ENCODE measurements at regions not wholly inside any gene's neighbourhood (a gene's known extent, or its start where the extent isn't known, plus 50 kb on each side); places are given as distances from the start of the nearest gene placed in this dataset.

DNA sequence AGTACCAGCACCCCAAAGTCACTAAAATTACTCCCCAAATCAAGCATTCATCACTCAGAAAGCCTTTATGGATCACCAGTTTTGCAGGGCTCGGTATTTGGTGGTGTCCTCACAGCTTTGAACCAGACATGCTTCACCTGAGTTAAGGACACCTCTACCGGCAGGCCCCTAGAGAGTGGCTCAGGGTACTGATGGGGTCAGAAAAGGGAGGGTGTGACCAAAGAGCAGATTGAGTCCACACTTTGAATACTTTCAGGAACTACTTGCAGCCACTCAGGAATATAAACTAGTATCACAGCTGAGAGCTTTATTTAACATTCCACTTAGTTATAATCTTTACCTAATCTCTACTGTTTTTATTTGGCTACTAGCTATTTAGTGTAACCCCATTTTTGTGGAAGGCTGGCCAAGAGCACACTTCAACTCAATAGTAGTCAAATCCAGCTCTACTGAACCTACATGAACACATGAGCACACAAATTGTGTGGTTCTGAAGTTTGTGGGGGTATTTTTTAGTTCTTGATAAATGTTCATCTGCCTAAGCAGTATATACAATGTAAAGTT, 109.6 kb upstream of the SPRY1 start:
- DNase-seq: no peak

DNA sequence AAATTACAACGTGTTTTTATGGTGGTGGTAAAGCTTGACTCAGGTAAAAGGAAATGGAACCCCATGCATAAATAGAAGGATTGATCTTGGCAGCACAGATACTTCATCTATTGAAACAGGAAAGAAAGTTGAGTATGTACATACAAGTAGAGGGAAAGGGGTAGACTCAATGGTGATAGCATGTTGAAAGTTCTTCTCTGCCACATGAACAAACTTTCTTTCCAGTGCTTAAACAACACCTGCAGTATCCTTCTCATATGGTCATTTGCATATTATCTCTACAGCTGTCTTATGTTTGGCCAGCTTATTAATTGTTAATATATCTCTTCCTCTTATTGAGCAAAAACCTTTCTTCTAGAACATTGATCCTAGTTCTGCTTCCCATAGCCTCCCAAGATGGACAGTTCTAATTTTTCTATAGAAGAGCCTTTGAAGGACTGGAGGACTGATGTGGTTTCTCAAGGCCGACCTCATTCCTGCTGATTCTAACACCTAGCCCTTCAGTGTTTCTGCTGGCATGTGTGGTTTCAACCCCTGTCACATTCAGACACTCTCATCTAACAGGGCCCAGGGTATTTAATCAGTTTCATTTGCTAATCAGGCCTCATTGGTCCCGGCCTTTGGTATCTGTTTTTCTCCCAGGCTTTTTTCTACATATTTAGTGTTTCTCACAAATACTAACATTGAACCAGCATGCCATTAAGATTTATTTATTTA, 108.1 kb upstream of the SPRY1 start:
- DNase-seq: no peak

DNA sequence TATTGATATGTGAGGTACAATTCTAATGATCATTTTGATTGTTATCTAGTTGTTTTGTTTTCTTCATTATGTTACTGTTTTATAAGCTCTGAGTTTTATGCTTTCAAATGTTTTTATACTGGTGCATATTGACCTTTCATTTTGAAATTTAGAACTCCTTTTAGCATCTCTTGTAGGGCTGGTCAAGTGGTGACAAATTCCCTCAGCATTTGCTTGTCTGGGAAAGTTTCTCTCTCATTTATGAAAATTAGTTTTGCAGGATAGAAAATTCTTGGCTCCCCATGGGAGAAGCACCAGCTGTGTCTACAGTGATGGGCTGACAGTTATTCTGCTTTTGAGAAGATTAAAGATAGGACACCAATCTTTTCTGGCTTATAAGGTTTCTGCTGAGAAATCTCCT, 105.3 kb upstream of the SPRY1 start:
- DNase-seq: no peak

DNA sequence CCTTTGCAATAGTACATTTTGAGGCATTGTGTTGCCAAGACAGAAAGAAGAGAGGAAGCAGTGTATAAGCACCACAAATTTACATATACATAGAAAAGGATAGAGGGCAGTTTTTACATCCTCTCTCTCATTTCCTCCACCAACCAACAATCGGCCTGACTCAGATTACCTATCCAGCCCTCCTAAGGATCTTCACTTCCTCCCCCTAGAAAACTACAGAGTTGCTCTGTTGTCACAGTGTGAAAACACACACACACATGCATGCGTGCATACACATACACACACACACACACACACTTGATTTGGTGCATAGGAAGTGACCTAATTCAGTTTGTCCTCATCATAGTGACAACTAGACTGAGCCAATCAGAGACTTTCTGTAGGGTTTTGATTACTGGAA, 98.8 kb upstream of the SPRY1 start:
- no peak for DNase-seq

DNA sequence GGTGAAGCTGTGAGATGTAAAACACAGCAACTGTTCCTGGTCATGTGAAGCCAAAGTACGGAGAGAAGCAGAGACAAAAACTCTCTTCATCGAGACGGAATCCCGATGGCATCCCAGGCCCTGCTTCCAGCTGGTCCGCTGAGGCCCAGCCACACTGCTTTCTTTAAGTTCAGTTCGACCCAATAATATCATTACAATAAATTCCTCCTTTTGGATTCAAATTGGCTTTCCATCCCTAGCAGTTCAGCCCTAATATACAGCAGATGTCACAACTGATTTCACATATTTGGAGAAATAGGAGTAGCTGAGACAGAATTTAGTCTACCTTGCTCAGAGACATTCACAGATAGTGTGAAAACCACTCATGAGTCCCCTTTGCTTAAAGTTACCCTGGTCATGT, 98.3 kb upstream of the SPRY1 start:
- no peak for DNase-seq

DNA sequence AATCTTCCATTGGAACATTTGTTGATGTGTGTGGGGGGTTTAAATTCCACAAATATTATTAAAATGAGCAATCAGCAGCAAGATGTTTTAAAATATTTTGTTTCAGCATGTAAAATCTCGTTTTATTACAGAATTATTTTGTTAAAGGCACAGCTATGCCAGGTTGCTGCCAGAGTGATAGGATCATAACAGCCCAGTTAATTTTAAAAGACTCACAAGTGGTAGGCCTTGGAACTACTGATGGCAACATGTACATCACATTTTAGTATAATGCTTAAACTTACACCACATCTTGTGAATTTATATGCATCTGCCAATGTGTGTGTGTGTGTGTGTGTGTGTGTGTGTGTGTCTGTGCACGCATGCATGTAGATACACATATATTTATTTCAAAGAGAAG, 97.8 kb upstream of the SPRY1 start:
- DNase-seq: no peak

DNA sequence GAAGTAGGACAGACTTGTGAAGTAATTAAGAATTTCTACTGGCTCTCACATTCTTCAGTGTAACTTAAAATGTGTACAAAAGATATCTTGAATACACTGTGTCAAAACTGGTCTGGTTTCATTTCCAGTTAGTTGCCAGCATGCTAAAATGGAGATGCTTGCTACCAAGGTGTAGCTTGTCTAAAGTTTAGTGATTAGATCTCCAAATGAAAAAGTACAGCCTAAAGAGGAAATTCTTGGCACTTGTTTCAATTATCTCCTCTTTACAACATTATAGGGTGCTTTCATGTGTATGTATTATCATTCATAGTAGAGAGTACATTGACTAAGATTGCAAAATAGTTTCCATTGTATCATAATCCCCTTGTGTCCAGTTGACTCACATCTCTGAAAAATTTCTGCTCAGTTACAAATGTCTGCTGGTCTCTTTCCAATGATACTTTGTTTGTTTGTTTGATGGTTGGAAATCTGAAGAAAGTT, 97.3 kb upstream of the SPRY1 start:
- DNase-seq: no peak

DNA sequence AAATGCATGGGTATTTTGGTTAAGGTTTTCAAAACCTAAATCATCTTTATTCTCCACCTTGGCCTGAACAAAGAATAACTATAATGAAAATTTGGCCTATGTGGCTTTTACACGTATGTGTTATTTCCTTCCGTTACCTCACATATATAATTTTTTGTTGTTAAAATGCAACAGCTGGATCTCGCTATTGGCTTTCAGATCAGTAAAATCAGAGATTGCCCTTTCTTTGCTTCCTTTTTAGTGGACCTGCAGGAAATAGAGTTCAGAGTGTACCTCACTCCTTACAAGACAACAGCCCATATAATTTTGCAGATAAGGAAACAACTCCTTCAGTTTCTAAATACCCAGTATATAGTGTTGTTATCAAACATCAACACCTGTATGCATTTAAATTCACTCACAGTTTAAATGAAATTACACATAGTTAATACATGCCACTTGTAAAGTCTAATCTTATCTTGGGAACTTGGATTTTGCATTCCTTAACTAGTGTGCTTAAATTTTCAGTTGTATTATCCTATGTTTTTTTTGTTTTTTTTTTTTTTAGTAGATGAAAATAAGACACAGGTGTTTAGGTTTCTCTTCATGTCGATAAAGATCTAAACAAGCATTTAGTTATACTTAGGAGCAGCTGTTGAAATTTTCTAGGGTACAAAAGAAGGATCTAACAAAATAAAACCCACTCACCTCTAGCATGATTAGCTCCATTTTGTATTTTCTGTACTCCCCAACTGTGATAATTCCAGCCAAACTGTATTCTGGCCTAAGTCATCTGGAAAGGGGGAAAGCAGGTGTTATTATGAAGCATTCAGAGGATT, 96.2 kb upstream of the SPRY1 start:
- DNase-seq: no peak

DNA sequence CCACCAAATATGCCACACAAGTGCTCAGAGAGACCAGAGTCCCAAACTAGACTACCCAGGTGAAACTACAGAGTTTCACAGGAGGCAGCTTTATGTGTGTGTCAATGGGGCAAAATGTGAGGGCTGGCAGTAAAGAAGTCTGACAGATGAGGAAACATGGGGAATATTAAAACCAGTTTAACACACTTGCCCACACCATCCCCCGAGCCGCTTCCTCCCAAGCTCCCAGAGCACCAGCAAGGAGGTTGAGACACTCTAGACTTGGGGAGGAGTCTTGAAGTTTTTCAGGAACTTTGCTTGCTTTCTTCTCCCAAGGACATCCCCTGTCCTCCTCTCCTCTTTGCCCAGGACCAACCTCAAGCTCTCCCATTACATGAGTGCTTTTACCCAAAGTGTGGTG, 94.7 kb upstream of the SPRY1 start:
- DNase-seq: no peak

DNA sequence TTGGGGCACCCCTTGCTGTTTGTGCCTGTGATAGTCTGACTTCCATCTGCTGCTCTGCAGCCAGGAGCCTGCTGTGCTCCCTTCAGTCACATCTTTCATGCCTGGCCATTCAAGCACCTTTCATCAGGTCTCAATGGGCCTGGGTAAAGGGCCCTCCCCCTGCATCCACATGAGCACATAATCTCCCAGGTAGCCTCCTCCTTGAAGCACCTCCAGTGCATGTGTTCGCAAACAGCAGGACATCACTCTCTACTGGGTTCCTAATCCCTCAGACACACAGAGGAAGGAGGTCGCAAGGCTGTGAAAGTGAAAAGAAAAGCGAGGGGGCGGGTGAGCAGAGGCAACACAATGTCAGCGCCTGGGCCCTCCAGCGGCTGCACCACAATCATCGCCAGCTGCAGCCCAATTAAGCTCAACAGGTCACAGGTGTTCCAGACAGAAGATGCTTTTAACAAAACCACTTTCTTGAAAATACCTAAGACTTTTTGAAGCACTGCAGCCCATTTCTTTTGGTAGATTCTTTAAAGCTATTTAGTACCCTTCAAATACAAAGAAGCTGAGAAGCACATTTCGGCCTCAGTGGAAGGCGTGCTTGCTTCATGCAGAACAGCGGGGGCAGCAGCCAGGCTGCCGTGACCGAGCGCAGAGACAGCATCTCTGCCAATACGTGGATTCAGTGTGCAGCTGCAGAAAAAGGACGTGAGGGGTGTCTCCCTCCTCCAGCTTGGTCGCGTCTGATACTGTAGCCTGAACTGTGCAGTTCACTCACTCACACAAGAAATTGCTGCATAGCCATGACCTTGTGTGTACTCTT, 92.2 kb upstream of the SPRY1 start:
- DNase-seq: no peak

GRCh38 chr4:123305736-123306135, 90.9 kb upstream of the SPRY1 start:
- no peak for DNase-seq

DNA sequence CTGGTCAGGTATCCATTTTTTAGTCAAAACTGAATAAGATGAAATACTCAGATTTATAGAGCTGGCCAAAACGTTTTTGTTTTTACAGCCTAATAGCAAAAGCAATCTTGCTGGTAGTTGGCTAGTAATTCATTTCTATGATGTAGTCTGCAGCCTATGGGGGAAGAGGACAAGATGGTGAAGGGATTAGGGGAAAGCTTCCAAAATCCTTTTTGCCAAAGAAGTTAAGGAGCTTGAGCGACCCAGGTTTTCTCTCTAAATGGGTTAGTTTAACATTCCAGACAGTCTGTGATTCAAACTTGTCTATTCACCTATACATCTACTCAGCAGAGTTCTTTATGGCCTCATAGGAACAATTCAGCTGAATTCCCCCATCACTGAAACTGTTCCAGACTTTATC, 89.8 kb upstream of the SPRY1 start:
- no peak for DNase-seq

- DNase-seq: no peak
Observed at GRCh38 chr4:123308667-123309066, 87.9 kb upstream of the SPRY1 start.

DNA sequence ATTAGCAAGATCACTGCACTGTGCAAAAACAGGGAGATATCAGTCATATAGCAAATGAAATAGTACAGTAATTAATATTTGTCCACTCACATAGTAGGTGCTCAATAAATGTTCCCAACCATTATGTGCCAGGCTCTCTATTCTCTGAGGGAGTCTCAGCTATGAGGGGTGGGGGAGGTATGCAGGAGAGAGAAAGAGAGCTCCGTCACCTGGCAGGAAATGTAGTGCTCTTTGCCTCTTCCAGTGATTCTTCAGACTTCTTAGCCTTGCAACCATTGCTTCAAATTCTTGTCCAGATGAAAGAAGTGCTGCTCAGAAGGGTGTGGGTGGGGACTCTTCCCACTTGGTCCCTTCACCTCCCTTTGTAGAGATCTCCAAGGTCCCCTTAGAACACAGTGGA, 84.5 kb upstream of the SPRY1 start:
- DNase-seq: no peak

- no peak for DNase-seq
Observed at GRCh38 chr4:123312951-123313592, 83.5 kb upstream of the SPRY1 start.

- no peak for DNase-seq
Observed at GRCh38 chr4:123315617-123316016, 81.0 kb upstream of the SPRY1 start.

GRCh38 chr4:123317211-123317610, 79.4 kb upstream of the SPRY1 start:
- DNase-seq: no peak

DNA sequence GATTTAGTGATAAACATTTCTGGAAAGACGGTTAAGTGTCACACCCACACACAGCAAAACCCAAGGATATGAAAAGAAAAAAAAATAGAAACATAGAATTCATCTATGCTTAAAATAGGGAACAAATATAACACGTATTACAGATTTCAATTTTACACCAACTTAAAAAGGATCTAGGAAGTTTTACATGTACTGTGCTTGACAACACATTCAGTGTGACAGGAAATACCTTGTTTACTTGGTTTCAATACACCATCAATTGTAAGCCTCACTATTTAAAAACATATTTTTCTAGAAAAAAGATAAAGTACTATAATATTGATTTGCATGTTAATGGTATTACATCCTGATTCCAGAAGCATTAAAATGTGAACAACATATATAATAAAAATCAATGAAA, 77.0 kb upstream of the SPRY1 start:
- DNase-seq: no peak

- DNase-seq: no peak
Observed at GRCh38 chr4:123323998-123324397, 72.6 kb upstream of the SPRY1 start.

- peak; percentile 51 for DNase-seq
Observed at GRCh38 chr4:123325241-123325681, 71.3 kb upstream of the SPRY1 start.

DNA sequence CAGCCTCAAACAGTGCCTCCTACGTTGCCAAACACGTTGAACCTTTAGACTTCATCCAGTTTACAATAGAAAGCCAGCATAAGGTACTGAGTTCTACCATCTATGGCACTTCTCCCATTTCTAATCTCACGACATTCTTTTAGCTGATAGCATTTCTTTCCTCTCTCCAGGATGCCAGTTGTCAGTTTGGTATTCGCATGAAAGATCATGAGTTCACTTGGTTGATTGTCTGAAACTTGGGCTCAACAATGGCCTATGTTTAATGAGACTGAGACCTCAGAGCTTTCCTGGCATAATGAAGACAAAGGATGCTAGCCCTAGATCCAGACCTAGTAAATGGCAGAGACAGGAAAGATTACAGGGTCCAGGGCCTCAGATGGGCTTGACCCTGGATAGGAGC, 69.2 kb upstream of the SPRY1 start:
- DNase-seq: no peak

DNA sequence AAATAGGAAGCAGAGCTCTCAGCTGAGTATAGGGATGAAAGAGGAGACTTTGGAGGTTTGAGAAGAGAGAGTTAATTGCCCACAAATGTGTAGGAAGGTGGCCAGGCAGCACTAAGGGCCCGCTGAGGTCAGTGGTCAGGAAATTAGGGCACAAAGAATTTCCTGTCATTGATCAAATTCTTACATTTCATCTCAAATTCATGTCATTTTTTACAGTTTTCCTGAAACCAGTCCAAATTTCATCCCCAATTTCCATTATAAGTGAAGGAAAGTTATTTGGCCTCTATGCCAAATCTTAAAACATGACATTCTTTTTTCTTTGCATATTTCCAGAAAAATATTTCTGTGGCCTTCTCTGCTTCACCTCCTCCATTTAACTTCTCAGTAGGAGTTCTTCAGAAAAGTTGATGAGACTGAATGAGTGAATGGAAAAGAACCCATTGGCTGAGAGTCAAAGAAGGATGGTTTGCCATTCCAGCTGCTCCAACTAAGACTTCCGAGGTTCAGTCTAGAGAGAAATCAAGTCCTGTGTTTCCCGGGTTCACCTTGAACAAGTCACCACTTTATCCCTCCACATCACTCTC, 68.7 kb upstream of the SPRY1 start:
- DNase-seq: no peak
